GM12878 (cell line): ENCODE measurements at regions not wholly inside any gene's neighbourhood (a gene's known extent, or its start where the extent isn't known, plus 50 kb on each side); places are given as distances from the start of the nearest gene placed in this dataset.

ENCODE experiments used
- ATAC-seq: fragments of 200-7000 bp; cut with Tn5 transposase; 3 replicates; pipeline ENCODE4 v1.9.1; 2020; ENCODE audit warnings: mild to moderate bottlenecking, moderate library complexity
- BruUV-seq: library from RNA; stranded (reverse); fragments of 400-500 nt; replicated peaks from 2 replicates; lab custom pipeline; 2021; lab: Mats Ljungman, UMichigan
- CTCF ChIA-PET: fragments of 300-600 bp; sonication (Branson Sonifier 250); formaldehyde crosslinking; extraction: SDS; loops from one replicate; lab custom pipeline; 2021; ENCODE audit warnings: inconsistent platforms; lab: Yijun Ruan, JAX
- POLR2A ChIA-PET: fragments of 350-600 bp; formaldehyde crosslinking; extraction: SDS; loops from one replicate; lab custom pipeline; 2021; ENCODE audit warnings: inconsistent platforms; lab: Charles Lee
- RAD21 ChIA-PET: fragments of 300-600 bp; sonication (Branson Sonifier 250); formaldehyde crosslinking; loops from one replicate; lab custom pipeline; 2023; ENCODE audit warnings: antibody characterized with exemption; ENCODE audit not compliant: unreplicated experiment; lab: Charles Lee
- SMC1A ChIA-PET: fragments of 300-600 bp; sonication (Branson Sonifier 250); formaldehyde crosslinking; loops from one replicate; lab custom pipeline; 2023; ENCODE audit not compliant: unreplicated experiment, uncharacterized antibody; lab: Charles Lee
- DNase-seq: peaks from one replicate; pipeline ENCODE4 v3.0.0-alpha.2; 2011; ENCODE audit warnings: low read depth, low spot score
- FAIRE-seq: peaks from 3 replicates; lab custom pipeline; 2011; peaks lifted over from hg19 to GRCh38; lab: Jason Lieb, UNC
- H2AFZ ChIP-seq: 2 replicates; pipeline ENCODE4 v1.6.0; 2011; ENCODE audit warnings: low read depth, low read length, control low read depth; ENCODE audit not compliant: control insufficient read depth
- H3K27ac ChIP-seq: 2 replicates; pipeline ENCODE4 v1.5.1; 2011; ENCODE audit warnings: control low read depth; ENCODE audit not compliant: control insufficient read depth, insufficient read depth
- H3K27me3 ChIP-seq, 2 experiments: replicated peaks in 1 of 2; 2 replicates each; pipeline versions ENCODE4 v1.6.0 to v1.6.1; 2011; ENCODE audit warnings: low read length in 1 of 2; ENCODE audit not compliant: control insufficient read depth in 2 of 2, insufficient read depth in 2 of 2
- H3K36me3 ChIP-seq, 2 experiments: 2 replicates each; pipeline ENCODE4 v1.5.1; 2011; ENCODE audit warnings: low read length in 1 of 2; ENCODE audit not compliant: control insufficient read depth in 2 of 2, insufficient read depth in 2 of 2
- H3K4me1 ChIP-seq: 2 replicates; pipeline ENCODE4 v1.6.1; 2011; ENCODE audit warnings: mild to moderate bottlenecking, low read length, moderate library complexity, mixed read lengths; ENCODE audit not compliant: control insufficient read depth, insufficient read depth
- H3K4me2 ChIP-seq: 2 replicates; pipeline ENCODE4 v1.6.0; 2011; ENCODE audit warnings: control low read depth; ENCODE audit not compliant: control insufficient read depth, insufficient read depth
- H3K4me3 ChIP-seq: fragments of 200-600 bp; sonication (generic); 2 replicates; pipeline ENCODE4 v1.5.1; 2016
- H3K79me2 ChIP-seq: 2 replicates; pipeline ENCODE4 v1.6.0; 2011; ENCODE audit warnings: low read length; ENCODE audit not compliant: control insufficient read depth, insufficient read depth
- H3K9ac ChIP-seq: 2 replicates; pipeline ENCODE4 v1.8.0; 2011; ENCODE audit warnings: low read length, control low read depth, mixed read lengths; ENCODE audit not compliant: control insufficient read depth, insufficient read depth
- H3K9me3 ChIP-seq: replicated peaks from 3 replicates; pipeline ENCODE4 v1.5.1; 2011; ENCODE audit warnings: mild to moderate bottlenecking, low read length; ENCODE audit not compliant: control insufficient read depth, insufficient read depth
- H4K20me1 ChIP-seq: 2 replicates; pipeline ENCODE4 v1.6.0; 2011; ENCODE audit not compliant: control insufficient read depth, insufficient read depth
- CREB1 ChIP-seq: IDR thresholded peaks from 2 replicates; pipeline ENCODE4 v1.6.1; 2012; ENCODE audit warnings: low read depth, mild to moderate bottlenecking, inconsistent platforms
- FOS ChIP-seq: IDR thresholded peaks from 3 replicates; pipeline ENCODE4 v1.6.1; 2011; ENCODE audit warnings: borderline replicate concordance; ENCODE audit not compliant: insufficient read length; ENCODE audit errors: extremely low read depth
- HDAC2 ChIP-seq: fragments of 200-600 bp; sonication (generic); IDR thresholded peaks from 2 replicates; pipeline ENCODE4 v1.6.1; 2017
- KAT2A ChIP-seq: conservative IDR thresholded peaks from 2 replicates; pipeline ENCODE4 v1.6.1; 2011; ENCODE audit warnings: low read depth, low read length; ENCODE audit not compliant: control insufficient read depth
- KLF5 ChIP-seq: fragments of 450-650 bp; IDR thresholded peaks from 2 replicates; pipeline ENCODE4 v1.6.1; 2014; ENCODE audit warnings: mild to moderate bottlenecking; ENCODE audit not compliant: partially characterized antibody
- MEF2A ChIP-seq: IDR thresholded peaks from 2 replicates; pipeline ENCODE4 v1.6.1; 2011; ENCODE audit warnings: low read depth, mild to moderate bottlenecking, low read length, moderate library complexity; ENCODE audit not compliant: insufficient read depth
- MYC ChIP-seq: IDR thresholded peaks from 2 replicates; pipeline ENCODE4 v1.6.1; 2011; ENCODE audit warnings: mild to moderate bottlenecking, low read length, moderate library complexity, inconsistent platforms; ENCODE audit not compliant: insufficient read depth, insufficient replicate concordance, insufficient read length, severe bottlenecking
- NFIC ChIP-seq: IDR thresholded peaks from 2 replicates; pipeline ENCODE4 v1.6.1; 2012; ENCODE audit warnings: low read depth, mild to moderate bottlenecking, inconsistent platforms, low read length, moderate library complexity
- NFXL1 ChIP-seq: fragments of 450-650 bp; IDR thresholded peaks from 2 replicates; pipeline ENCODE4 v1.6.1; 2017; ENCODE audit warnings: antibody characterized with exemption, mild to moderate bottlenecking, borderline replicate concordance
- NFYA ChIP-seq: IDR thresholded peaks from 2 replicates; pipeline ENCODE4 v1.6.1; 2011; ENCODE audit warnings: low read depth, mild to moderate bottlenecking, low read length, improper control_type of control experiment, borderline replicate concordance
- NR2C1 ChIP-seq: fragments of 450-650 bp; IDR thresholded peaks from 2 replicates; pipeline ENCODE4 v1.6.1; 2017; ENCODE audit warnings: antibody characterized with exemption, mild to moderate bottlenecking, moderate library complexity
- NRF1 ChIP-seq: conservative IDR thresholded peaks from 2 replicates; pipeline ENCODE4 v1.6.1; 2011; ENCODE audit warnings: mild to moderate bottlenecking, low read depth, low read length, improper control_type of control experiment
- POLR2A ChIP-seq: IDR thresholded peaks from 2 replicates; pipeline ENCODE4 v1.6.1; 2011; ENCODE audit warnings: low read depth, mild to moderate bottlenecking, low read length
- RFX5 ChIP-seq: IDR thresholded peaks from 2 replicates; pipeline ENCODE4 v1.6.1; 2011; ENCODE audit warnings: low read depth, low read length, improper control_type of control experiment
- SRF ChIP-seq, 2 experiments: IDR thresholded peaks; 2 replicates each; pipeline ENCODE4 v1.6.1; 2011; ENCODE audit warnings: low read depth in 2 of 2, low read length in 2 of 2, mild to moderate bottlenecking in 1 of 2, moderate library complexity in 1 of 2
- ZNF217 ChIP-seq: fragments of 450-650 bp; IDR thresholded peaks from 2 replicates; pipeline ENCODE4 v1.6.1; 2017; ENCODE audit warnings: antibody characterized with exemption, mild to moderate bottlenecking
- ZSCAN29 ChIP-seq: fragments of 450-650 bp; IDR thresholded peaks from 2 replicates; pipeline ENCODE4 v1.6.1; 2017; ENCODE audit warnings: mild to moderate bottlenecking, moderate library complexity
- in situ Hi-C: fragments of 300-500 bp; cut with MboI; formaldehyde crosslinking; loops from 9 replicates; pipeline ENCODE4 v1.14.3; 2018; ENCODE audit warnings: mixed read lengths
- intact Hi-C: fragments of 100-400 bp; cut with micrococcal nuclease; formaldehyde crosslinking; loops from one replicate; pipeline ENCODE4 v1.14.2; 2022; ENCODE audit not compliant: unreplicated experiment
- TF ChIP-seq, protein P1 (sequence below): IDR thresholded peaks from 2 replicates; pipeline ENCODE4 v1.6.1; 2011; ENCODE audit warnings: low read depth, low read length, improper control_type of control experiment, borderline replicate concordance
- TF ChIP-seq, protein P2 (sequence below): IDR thresholded peaks from 2 replicates; pipeline ENCODE4 v1.6.1; 2012; ENCODE audit warnings: low read depth, low read length, improper control_type of control experiment

DNA sequence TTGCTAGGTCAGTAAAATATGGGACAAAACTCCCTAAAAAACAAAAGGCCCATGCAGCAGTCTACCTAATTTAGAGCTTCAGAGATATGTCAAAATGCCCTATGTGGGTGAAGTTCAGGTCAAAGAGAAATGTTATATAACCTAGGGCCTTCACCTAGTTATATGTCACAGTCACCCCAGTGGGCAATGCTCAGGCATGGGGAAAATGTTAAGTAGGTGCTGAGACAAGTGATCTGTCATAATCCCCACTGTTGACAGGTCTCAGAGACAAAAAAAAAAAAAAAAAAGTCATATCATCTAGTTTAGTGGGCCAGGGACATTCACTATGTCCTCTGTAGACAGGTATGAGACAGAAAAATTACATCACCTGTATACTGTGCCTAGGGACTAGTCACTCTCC, 128.6 kb upstream of the ZNF91 start:
- H3K79me2 ChIP-seq = no peaks in the 10 kb centered on the region
- H3K27ac ChIP-seq = no peak overlapping the region
- TF ChIP-seq POLR2A (no peak), ZNF217 (no peak), RFX5 (no peak), MYC (no peak), KAT2A (no peak), SRF (IDR thresholded peaks at IDR 0.05; ENCODE audit: low read depth in 2 of 2, low read length in 2 of 2) (no peak), ZSCAN29 (no peak), NFIC (no peak), NFYA (no peak), FOS (no peak), CREB1 (no peak), NR2C1 (no peak), MEF2A (no peak), KLF5 (no peak), NFXL1 (no peak), NRF1 (no peak), HDAC2 (no peak)
- TF ChIP-seq, protein P1, sequence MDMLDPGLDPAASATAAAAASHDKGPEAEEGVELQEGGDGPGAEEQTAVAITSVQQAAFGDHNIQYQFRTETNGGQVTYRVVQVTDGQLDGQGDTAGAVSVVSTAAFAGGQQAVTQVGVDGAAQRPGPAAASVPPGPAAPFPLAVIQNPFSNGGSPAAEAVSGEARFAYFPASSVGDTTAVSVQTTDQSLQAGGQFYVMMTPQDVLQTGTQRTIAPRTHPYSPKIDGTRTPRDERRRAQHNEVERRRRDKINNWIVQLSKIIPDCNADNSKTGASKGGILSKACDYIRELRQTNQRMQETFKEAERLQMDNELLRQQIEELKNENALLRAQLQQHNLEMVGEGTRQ = no peak
- TF ChIP-seq, protein P2, sequence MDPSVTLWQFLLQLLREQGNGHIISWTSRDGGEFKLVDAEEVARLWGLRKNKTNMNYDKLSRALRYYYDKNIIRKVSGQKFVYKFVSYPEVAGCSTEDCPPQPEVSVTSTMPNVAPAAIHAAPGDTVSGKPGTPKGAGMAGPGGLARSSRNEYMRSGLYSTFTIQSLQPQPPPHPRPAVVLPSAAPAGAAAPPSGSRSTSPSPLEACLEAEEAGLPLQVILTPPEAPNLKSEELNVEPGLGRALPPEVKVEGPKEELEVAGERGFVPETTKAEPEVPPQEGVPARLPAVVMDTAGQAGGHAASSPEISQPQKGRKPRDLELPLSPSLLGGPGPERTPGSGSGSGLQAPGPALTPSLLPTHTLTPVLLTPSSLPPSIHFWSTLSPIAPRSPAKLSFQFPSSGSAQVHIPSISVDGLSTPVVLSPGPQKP = no peak
- ChIA-PET CTCF (no interaction called here), RAD21 (no interaction called here), SMC1A (no interaction called here), POLR2A (no interaction called here)
- intact Hi-C loops (no loop called here), in situ Hi-C loops (no loop called here)
- no peak overlapping the region for H3K4me3 ChIP-seq
- no peak overlapping the region for H2AFZ ChIP-seq
- ATAC-seq (no peak), FAIRE-seq (no peak), DNase-seq (no peak)
- no peaks in the 10 kb centered on the region for H3K4me1 ChIP-seq
- no peak overlapping the region for H3K9ac ChIP-seq
- H3K27me3 ChIP-seq = no peaks in the 10 kb centered on the region
- H3K36me3 ChIP-seq = no peaks in the 10 kb centered on the region
- H3K9me3 ChIP-seq = no peaks in the 10 kb centered on the region; the same call in 2 of the 3 replicates
- no TSS peak for BruUV-seq
- no peak overlapping the region for H3K4me2 ChIP-seq
- H4K20me1 ChIP-seq = no peaks in the 10 kb centered on the region
